Stimulated activated naive CD8-positive, alpha-beta T cell treated with anti-CD3 and anti-CD28 coated beads, Interleukin-15, Interleukin-2, amounts not matched to agents 100 U/mL and 50 U/mL, for 24 hours (primary cell): ENCODE measurements at regions not wholly inside any gene's neighbourhood (a gene's known extent, or its start where the extent isn't known, plus 50 kb on each side); places are given as distances from the start of the nearest gene placed in this dataset.
"Not testable (repeated sequence)": the region's sequence is repeated elsewhere in the genome, so short reads cannot be mapped to it uniquely, and the experiment has no call there.

Experiments
- ATAC-seq: fragments of 150-1000 bp; cut with Tn5 transposase; one replicate; pipeline ENCODE4 v1.10.0; 2021
- DNase-seq: peaks from one replicate; pipeline ENCODE4 v3.0.0; 2021

GRCh38 chr2:38483776-38484501, 106.9 kb upstream of the ATL2 start:
- peak; percentile 23 for ATAC-seq
- DNase-seq, result no peak

GRCh38 chr2:38482710-38483109, 105.6 kb upstream of the ATL2 start:
- not testable (repeated sequence) for DNase-seq, ATAC-seq

GRCh38 chr2:38480617-38481016, 103.5 kb upstream of the ATL2 start:
- no peak for ATAC-seq
- no peak for DNase-seq

GRCh38 chr2:38477006-38477405, 99.9 kb upstream of the ATL2 start:
- ATAC-seq, result no peak
- DNase-seq, result no peak

- DNase-seq (no peak), ATAC-seq (no peak)
Measured at GRCh38 chr2:38475567-38475881, 98.5 kb upstream of the ATL2 start.

- ATAC-seq, result peak; percentile 62
- DNase-seq, result no peak
Measured at GRCh38 chr2:38474715-38475566, 97.9 kb upstream of the ATL2 start.

- no peak for DNase-seq
- ATAC-seq, result peak; percentile 49
Measured at GRCh38 chr2:38474021-38474456, 97.0 kb upstream of the ATL2 start.

GRCh38 chr2:38473333-38474005, 96.4 kb upstream of the ATL2 start:
- DNase-seq (no peak), ATAC-seq (peak; percentile 21)

GRCh38 chr2:38470115-38470514, 93.0 kb upstream of the ATL2 start:
- ATAC-seq, result no peak
- no peak for DNase-seq

- no peak for ATAC-seq
- DNase-seq, result no peak
Measured at GRCh38 chr2:38467768-38468455, 90.8 kb upstream of the ATL2 start.

GRCh38 chr2:38466876-38467767, 90.0 kb upstream of the ATL2 start:
- no peak for DNase-seq
- no peak for ATAC-seq

GRCh38 chr2:38466409-38466808, 89.3 kb upstream of the ATL2 start:
- ATAC-seq (no peak), DNase-seq (no peak)

- DNase-seq (peak; percentile 15), ATAC-seq (no peak)
Measured at GRCh38 chr2:38465789-38466127, 88.7 kb upstream of the ATL2 start.

GRCh38 chr2:38464971-38465788, 88.1 kb upstream of the ATL2 start:
- DNase-seq (no peak), ATAC-seq (no peak)

- ATAC-seq, result no peak
Measured at GRCh38 chr2:38463752-38464151, 86.7 kb upstream of the ATL2 start.

GRCh38 chr2:38462121-38462661, 85.1 kb upstream of the ATL2 start:
- peak; percentile 97 for ATAC-seq
- DNase-seq, result peak; percentile 64

More at GRCh38 chr2:38463752-38464151, 86.7 kb upstream of the ATL2 start:
- no peak for DNase-seq

GRCh38 chr2:38461470-38461869, 84.4 kb upstream of the ATL2 start:
- ATAC-seq (no peak), DNase-seq (no peak)

GRCh38 chr2:38460313-38460712, 83.2 kb upstream of the ATL2 start:
- DNase-seq, result no peak
- ATAC-seq, result no peak

- ATAC-seq (no peak), DNase-seq (no peak)
Measured at GRCh38 chr2:38454081-38454480, 77.0 kb upstream of the ATL2 start.

- ATAC-seq, DNase-seq: not testable (repeated sequence)
Measured at GRCh38 chr2:38451778-38452177, 74.7 kb upstream of the ATL2 start.
